DND-41 (cell line): ENCODE measurements at regions not wholly inside any gene's neighbourhood (a gene's known extent, or its start where the extent isn't known, plus 50 kb on each side); places are given as distances from the start of the nearest gene placed in this dataset.
"Not testable (repeated sequence)": the region's sequence is repeated elsewhere in the genome, so short reads cannot be mapped to it uniquely, and the experiment has no call there.

Experiments
- ATAC-seq: fragments of 200-7000 bp; cut with Tn5 transposase; 3 replicates; pipeline ENCODE4 v1.9.1; 2021; ENCODE audit warnings: low read depth; ENCODE audit not compliant: insufficient read depth
- DNase-seq: peaks from one replicate; pipeline ENCODE4 v3.0.0-alpha.2; 2020
- H2AFZ ChIP-seq: 2 replicates; pipeline ENCODE4 v1.6.0; 2012; ENCODE audit warnings: low read depth, low read length
- H3K27ac ChIP-seq: 2 replicates; pipeline ENCODE4 v1.5.1; 2012; ENCODE audit warnings: low read length, inconsistent platforms
- H3K27me3 ChIP-seq: fragments of 200-600 bp; sonication (generic); 2 replicates; pipeline ENCODE4 v1.6.0; 2012; ENCODE audit warnings: low read length, mild to moderate bottlenecking, inconsistent platforms; ENCODE audit not compliant: insufficient read depth, poor library complexity
- H3K36me3 ChIP-seq: 2 replicates; pipeline ENCODE4 v1.5.1; 2012; ENCODE audit warnings: low read length, inconsistent platforms; ENCODE audit not compliant: insufficient read depth
- H3K4me1 ChIP-seq: 2 replicates; pipeline ENCODE4 v1.5.1; 2012; ENCODE audit warnings: mild to moderate bottlenecking, low read length; ENCODE audit not compliant: insufficient read depth
- H3K4me2 ChIP-seq: 2 replicates; pipeline ENCODE4 v1.6.0; 2012; ENCODE audit warnings: mild to moderate bottlenecking, moderate library complexity, low read length, inconsistent platforms; ENCODE audit not compliant: insufficient read depth
- H3K4me3 ChIP-seq, 2 experiments: fragments of 200-600 bp in 1 of 2; shearing (Covaris generic) in 1 of 2; 2 replicates each; pipeline ENCODE4 v1.5.1; 2012 to 2016; ENCODE audit warnings: inconsistent platforms in 2 of 2, low read length in 2 of 2, mild to moderate bottlenecking in 2 of 2, low read depth in 1 of 2, moderate library complexity in 1 of 2
- H3K79me2 ChIP-seq: 2 replicates; pipeline ENCODE4 v1.6.0; 2012; ENCODE audit warnings: low read length, inconsistent platforms; ENCODE audit not compliant: insufficient read depth
- H3K9ac ChIP-seq: 2 replicates; pipeline ENCODE4 v1.6.0; 2012; ENCODE audit warnings: low read depth, mild to moderate bottlenecking, inconsistent platforms, low read length, moderate library complexity
- H3K9me3 ChIP-seq: 2 replicates; pipeline ENCODE4 v1.5.1; 2012; ENCODE audit warnings: low read length, moderate library complexity, mild to moderate bottlenecking, inconsistent platforms; ENCODE audit not compliant: insufficient read depth, severe bottlenecking
- H4K20me1 ChIP-seq: 2 replicates; pipeline ENCODE4 v1.6.0; 2012; ENCODE audit warnings: low read length; ENCODE audit not compliant: insufficient read depth
- CTCF ChIP-seq: IDR thresholded peaks from 2 replicates; pipeline ENCODE4 v1.5.1; 2012; ENCODE audit warnings: borderline replicate concordance, low read length, moderate library complexity, mild to moderate bottlenecking; ENCODE audit not compliant: poor library complexity, severe bottlenecking; ENCODE audit errors: extremely low read depth
- EZH2 ChIP-seq: IDR thresholded peaks from 3 replicates; pipeline ENCODE4 v1.6.1; 2012; ENCODE audit warnings: borderline replicate concordance, low read depth, mild to moderate bottlenecking, moderate library complexity, low read length, inconsistent platforms; ENCODE audit not compliant: severe bottlenecking

DNA sequence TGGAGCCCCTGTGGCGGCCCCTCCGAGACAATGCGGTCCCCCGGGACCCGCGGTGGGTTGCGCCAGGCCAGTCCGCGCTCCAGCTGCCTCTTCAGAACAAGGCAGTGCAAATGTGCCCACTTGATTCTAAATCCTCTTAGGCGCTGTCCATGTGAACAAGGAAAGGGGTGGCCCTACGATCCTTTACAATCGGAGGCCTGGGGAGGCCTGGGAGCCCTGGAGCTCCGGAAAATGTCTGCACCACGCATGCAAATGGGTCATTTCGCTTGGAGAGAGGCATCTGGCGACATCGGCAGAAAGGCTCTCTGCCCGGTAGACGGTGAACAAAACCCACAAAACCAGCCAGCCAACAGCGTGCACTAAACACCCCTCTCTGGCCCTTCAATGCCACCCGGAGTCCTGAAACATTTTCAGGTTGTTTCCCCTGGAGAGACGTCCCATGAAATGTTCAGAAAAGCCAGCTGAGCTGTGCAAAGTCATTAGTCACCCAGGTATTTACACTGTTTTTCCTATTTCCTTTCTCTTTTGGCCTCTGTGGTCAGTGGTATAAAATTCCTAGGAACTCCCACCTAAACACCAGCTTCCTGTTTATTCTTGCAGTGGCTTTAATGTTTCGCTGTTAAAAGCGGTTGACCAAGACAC lies 102.8 kb upstream of the ZNF438 start:
- Histone ChIP-seq H3K4me1 (peaks cover 90% of the 10 kb centered on the region), H3K27ac (peak overlapping the region; percentile 99), H3K9ac (peak overlapping the region; percentile 97), H3K4me3 (peak overlapping the region; percentile 35 to 64; a peak in 3 of 4 replicates), H3K79me2 (peaks cover 30% of the 10 kb centered on the region), H2AFZ (peak overlapping the region; percentile 23), H4K20me1 (no peaks in the 10 kb centered on the region), H3K4me2 (peak overlapping the region; percentile 70), H3K36me3 (no peaks in the 10 kb centered on the region), H3K27me3 (no peaks in the 10 kb centered on the region), H3K9me3 (no peaks in the 10 kb centered on the region)
- DNase-seq (peak; percentile 56), ATAC-seq (0 out of 3 replicates have a peak, but pooled peaks have one; percentile 5)
- TF ChIP-seq CTCF (no peak), EZH2 (no peak)

- Histone ChIP-seq H3K27ac (peak overlapping the region; percentile 99), H3K79me2 (peaks cover 38% of the 10 kb centered on the region), H3K4me1 (peaks cover 90% of the 10 kb centered on the region), H3K4me3 (peak overlapping the region in 1 of 2 experiments; percentile 64; a peak in 2 of 4 replicates), H3K27me3 (no peaks in the 10 kb centered on the region), H3K4me2 (peak overlapping the region; percentile 70), H3K9me3 (no peaks in the 10 kb centered on the region), H3K36me3 (no peaks in the 10 kb centered on the region), H4K20me1 (no peaks in the 10 kb centered on the region), H3K9ac (peak overlapping the region; percentile 97), H2AFZ (no peak overlapping the region)
- ATAC-seq = peak; percentile 6; the same call in 1 of the 3 replicates
- peak; percentile 57 for DNase-seq
- TF ChIP-seq EZH2 (no peak), CTCF (no peak)
Measured at GRCh38 chr10:31135171-31135570, 103.5 kb upstream of the ZNF438 start.

GRCh38 chr10:31135791-31136190 lies 104.1 kb upstream of the ZNF438 start:
- H3K79me2 ChIP-seq = peaks cover 44% of the 10 kb centered on the region
- peak overlapping the region; percentile 70 for H3K4me2 ChIP-seq
- not testable (repeated sequence) for ATAC-seq, H4K20me1 ChIP-seq, DNase-seq, H3K36me3 ChIP-seq, H3K9me3 ChIP-seq, H2AFZ ChIP-seq, H3K27me3 ChIP-seq
- peak overlapping the region; percentile 99 for H3K27ac ChIP-seq
- H3K4me3 ChIP-seq = peak overlapping the region in 1 of 2 experiments; percentile 64; a peak in 2 of 4 replicates
- peak overlapping the region; percentile 97 for H3K9ac ChIP-seq
- peaks cover 91% of the 10 kb centered on the region for H3K4me1 ChIP-seq

- TF ChIP-seq CTCF (no peak), EZH2 (no peak)
- peak; percentile 9 for DNase-seq
- no peaks in the 10 kb centered on the region for H3K9me3 ChIP-seq
- no peak overlapping the region for H2AFZ ChIP-seq
- H3K27me3 ChIP-seq = no peaks in the 10 kb centered on the region
- H3K27ac ChIP-seq = peak overlapping the region; percentile 99
- H3K4me1 ChIP-seq = peaks cover 92% of the 10 kb centered on the region
- H3K79me2 ChIP-seq = peaks cover 47% of the 10 kb centered on the region
- no peak for ATAC-seq
- peak overlapping the region; percentile 70 for H3K4me2 ChIP-seq
- H3K36me3 ChIP-seq = no peaks in the 10 kb centered on the region
- H3K9ac ChIP-seq = peak overlapping the region; percentile 97
- H4K20me1 ChIP-seq = no peaks in the 10 kb centered on the region
- peak overlapping the region in 1 of 2 experiments; percentile 64; a peak in 1 of 4 replicates for H3K4me3 ChIP-seq
Measured at GRCh38 chr10:31136386-31136785, 104.7 kb upstream of the ZNF438 start.
